ENCODE measurements at regions not wholly inside any gene's neighbourhood (a gene's known extent, or its start where the extent isn't known, plus 50 kb on each side); places are given as distances from the start of the nearest gene placed in this dataset.

GRCh38 chr3:145882436-145882835 is 278.5 kb downstream of the PLOD2 start:
- Histone ChIP-seq H3K4me3 (replicated peaks in 1 of 3; ENCODE audit: low read depth in 2 of 3, low read length in 3 of 3) (no peak overlapping the region), H3K79me2 (ENCODE audit: insufficient read depth, low read length) (no peaks in the 10 kb centered on the region), H3K4me2 (replicated peaks; ENCODE audit: extremely low read depth, low read length, poor library complexity, severe bottlenecking) (no peak overlapping the region), H3K27ac (ENCODE audit: low read depth in 1 of 2, low read length in 2 of 2) (no peak overlapping the region), H3K9me3 (replicated peaks in 1 of 2; ENCODE audit: control insufficient read depth in 1 of 2, insufficient read depth in 1 of 2, low read length in 2 of 2) (peaks cover 7 to 9% of the 10 kb centered on the region in 2 donors), H3K4me1 (ENCODE audit: control insufficient read depth in 1 of 2, insufficient read depth in 2 of 2, low read length in 2 of 2) (no peaks in the 10 kb centered on the region), H3K27me3 (ENCODE audit: control insufficient read depth in 2 of 2, insufficient read depth in 2 of 2, low read length in 2 of 2) (no peaks in the 10 kb centered on the region), H3K36me3 (replicated peaks in 1 of 2; ENCODE audit: control insufficient read depth in 1 of 2, insufficient read depth in 2 of 2, low read length in 2 of 2) (no peaks in the 10 kb centered on the region), H3K9ac (ENCODE audit: insufficient read depth, low read length, poor library complexity, severe bottlenecking) (no peak overlapping the region), H4K20me1 (ENCODE audit: insufficient read depth, low read length) (no peaks in the 10 kb centered on the region), H2AFZ (ENCODE audit: insufficient read depth, low read depth, low read length, poor library complexity, severe bottlenecking) (no peak overlapping the region)
- Mint-ChIP-seq H3K27me3 (ENCODE audit: low read depth in 3 of 3) (no peaks in the 10 kb centered on the region), H3K27ac (no peak overlapping the region), H3K36me3 (no peaks in the 10 kb centered on the region), H3K9me3 (peaks cover 0 to 6% (median 4%) of the 10 kb centered on the region in 7 donors), H3K4me3 (no peak overlapping the region), H3K4me1 (no peaks in the 10 kb centered on the region)
- intact Hi-C loops (cut with micrococcal nuclease), result no loop called here
- TF ChIP-seq CTCF (IDR thresholded peaks at IDR 0.05), result no peak
- DNase-seq, result no peak
- WGBS (ENCODE audit: insufficient coverage), result 83% methylated on average over 1 of the region's 2 CpGs

- Mint-ChIP-seq H3K4me1 (no peaks in the 10 kb centered on the region), H3K9me3 (peaks cover 0 to 3% (median 0%) of the 10 kb centered on the region in 7 donors), H3K27ac (no peak overlapping the region), H3K36me3 (no peaks in the 10 kb centered on the region), H3K4me3 (no peak overlapping the region), H3K27me3 (ENCODE audit: low read depth in 3 of 3) (no peaks in the 10 kb centered on the region)
- Histone ChIP-seq H3K9me3 (replicated peaks in 1 of 2; ENCODE audit: control insufficient read depth in 1 of 2, insufficient read depth in 1 of 2, low read length in 2 of 2) (peaks cover 0 to 8% of the 10 kb centered on the region in 2 donors), H3K9ac (ENCODE audit: insufficient read depth, low read length, poor library complexity, severe bottlenecking) (no peak overlapping the region), H4K20me1 (ENCODE audit: insufficient read depth, low read length) (no peaks in the 10 kb centered on the region), H3K4me1 (ENCODE audit: control insufficient read depth in 1 of 2, insufficient read depth in 2 of 2, low read length in 2 of 2) (no peaks in the 10 kb centered on the region), H3K27ac (ENCODE audit: low read depth in 1 of 2, low read length in 2 of 2) (no peak overlapping the region), H3K36me3 (replicated peaks in 1 of 2; ENCODE audit: control insufficient read depth in 1 of 2, insufficient read depth in 2 of 2, low read length in 2 of 2) (no peaks in the 10 kb centered on the region), H3K4me3 (replicated peaks in 1 of 3; ENCODE audit: low read depth in 2 of 3, low read length in 3 of 3) (no peak overlapping the region), H3K79me2 (ENCODE audit: insufficient read depth, low read length) (no peaks in the 10 kb centered on the region), H3K4me2 (replicated peaks; ENCODE audit: extremely low read depth, low read length, poor library complexity, severe bottlenecking) (no peak overlapping the region), H3K27me3 (ENCODE audit: control insufficient read depth in 2 of 2, insufficient read depth in 2 of 2, low read length in 2 of 2) (no peaks in the 10 kb centered on the region), H2AFZ (ENCODE audit: insufficient read depth, low read depth, low read length, poor library complexity, severe bottlenecking) (no peak overlapping the region)
- DNase-seq, result no peak
- intact Hi-C loops (cut with micrococcal nuclease), result no loop called here
- no peak for TF ChIP-seq CTCF (IDR thresholded peaks at IDR 0.05)
- 34% methylated on average over 2 of the region's 2 CpGs for WGBS (ENCODE audit: insufficient coverage)
Measured at GRCh38 chr3:145889730-145890129, 271.3 kb downstream of the PLOD2 start.

Measured in CD14-positive monocyte (primary cell).